GM12878 (cell line): ENCODE measurements at regions not wholly inside any gene's neighbourhood (a gene's known extent, or its start where the extent isn't known, plus 50 kb on each side); places are given as distances from the start of the nearest gene placed in this dataset.

Source experiments
- ATAC-seq: fragments of 200-7000 bp; cut with Tn5 transposase; 3 replicates; pipeline ENCODE4 v1.9.1; 2020; ENCODE audit warnings: mild to moderate bottlenecking, moderate library complexity
- BruUV-seq: library from RNA; stranded (reverse); fragments of 400-500 nt; replicated peaks from 2 replicates; lab custom pipeline; 2021; lab: Mats Ljungman, UMichigan
- CTCF ChIA-PET: fragments of 300-600 bp; sonication (Branson Sonifier 250); formaldehyde crosslinking; extraction: SDS; loops from one replicate; lab custom pipeline; 2021; ENCODE audit warnings: inconsistent platforms; lab: Yijun Ruan, JAX
- POLR2A ChIA-PET: fragments of 350-600 bp; formaldehyde crosslinking; extraction: SDS; loops from one replicate; lab custom pipeline; 2021; ENCODE audit warnings: inconsistent platforms; lab: Charles Lee
- RAD21 ChIA-PET: fragments of 300-600 bp; sonication (Branson Sonifier 250); formaldehyde crosslinking; loops from one replicate; lab custom pipeline; 2023; ENCODE audit warnings: antibody characterized with exemption; ENCODE audit not compliant: unreplicated experiment; lab: Charles Lee
- SMC1A ChIA-PET: fragments of 300-600 bp; sonication (Branson Sonifier 250); formaldehyde crosslinking; loops from one replicate; lab custom pipeline; 2023; ENCODE audit not compliant: unreplicated experiment, uncharacterized antibody; lab: Charles Lee
- DNase-seq: peaks from one replicate; pipeline ENCODE4 v3.0.0-alpha.2; 2011; ENCODE audit warnings: low read depth, low spot score
- FAIRE-seq: peaks from 3 replicates; lab custom pipeline; 2011; peaks lifted over from hg19 to GRCh38; lab: Jason Lieb, UNC
- H2AFZ ChIP-seq: 2 replicates; pipeline ENCODE4 v1.6.0; 2011; ENCODE audit warnings: low read depth, low read length, control low read depth; ENCODE audit not compliant: control insufficient read depth
- H3K27ac ChIP-seq: 2 replicates; pipeline ENCODE4 v1.5.1; 2011; ENCODE audit warnings: control low read depth; ENCODE audit not compliant: control insufficient read depth, insufficient read depth
- H3K27me3 ChIP-seq, 2 experiments: replicated peaks in 1 of 2; 2 replicates each; pipeline versions ENCODE4 v1.6.0 to v1.6.1; 2011; ENCODE audit warnings: low read length in 1 of 2; ENCODE audit not compliant: control insufficient read depth in 2 of 2, insufficient read depth in 2 of 2
- H3K36me3 ChIP-seq, 2 experiments: 2 replicates each; pipeline ENCODE4 v1.5.1; 2011; ENCODE audit warnings: low read length in 1 of 2; ENCODE audit not compliant: control insufficient read depth in 2 of 2, insufficient read depth in 2 of 2
- H3K4me1 ChIP-seq: 2 replicates; pipeline ENCODE4 v1.6.1; 2011; ENCODE audit warnings: mild to moderate bottlenecking, low read length, moderate library complexity, mixed read lengths; ENCODE audit not compliant: control insufficient read depth, insufficient read depth
- H3K4me2 ChIP-seq: 2 replicates; pipeline ENCODE4 v1.6.0; 2011; ENCODE audit warnings: control low read depth; ENCODE audit not compliant: control insufficient read depth, insufficient read depth
- H3K4me3 ChIP-seq: fragments of 200-600 bp; sonication (generic); 2 replicates; pipeline ENCODE4 v1.5.1; 2016
- H3K79me2 ChIP-seq: 2 replicates; pipeline ENCODE4 v1.6.0; 2011; ENCODE audit warnings: low read length; ENCODE audit not compliant: control insufficient read depth, insufficient read depth
- H3K9ac ChIP-seq: 2 replicates; pipeline ENCODE4 v1.8.0; 2011; ENCODE audit warnings: low read length, control low read depth, mixed read lengths; ENCODE audit not compliant: control insufficient read depth, insufficient read depth
- H3K9me3 ChIP-seq: replicated peaks from 3 replicates; pipeline ENCODE4 v1.5.1; 2011; ENCODE audit warnings: mild to moderate bottlenecking, low read length; ENCODE audit not compliant: control insufficient read depth, insufficient read depth
- H4K20me1 ChIP-seq: 2 replicates; pipeline ENCODE4 v1.6.0; 2011; ENCODE audit not compliant: control insufficient read depth, insufficient read depth
- BCL11A ChIP-seq: IDR thresholded peaks from 2 replicates; pipeline ENCODE4 v1.6.1; 2011; ENCODE audit warnings: low read depth, low read length
- E2F4 ChIP-seq: IDR thresholded peaks from 2 replicates; pipeline ENCODE4 v1.6.1; 2012; ENCODE audit warnings: low read depth, low read length, improper control_type of control experiment
- FOXM1 ChIP-seq: IDR thresholded peaks from 2 replicates; pipeline ENCODE4 v1.6.1; 2012; ENCODE audit warnings: low read depth, mild to moderate bottlenecking, inconsistent platforms, low read length, moderate library complexity
- HDGF ChIP-seq: fragments of 450-650 bp; IDR thresholded peaks from 2 replicates; pipeline ENCODE4 v1.6.1; 2016; ENCODE audit warnings: antibody characterized with exemption
- MXI1 ChIP-seq: fragments of 150-350 bp; IDR thresholded peaks from 2 replicates; pipeline ENCODE4 v1.6.1; 2011; ENCODE audit warnings: low read depth, mild to moderate bottlenecking, inconsistent platforms, low read length, improper control_type of control experiment
- NRF1 ChIP-seq: conservative IDR thresholded peaks from 2 replicates; pipeline ENCODE4 v1.6.1; 2011; ENCODE audit warnings: mild to moderate bottlenecking, low read depth, low read length, improper control_type of control experiment
- POLR2AphosphoS5 ChIP-seq: IDR thresholded peaks from 2 replicates; pipeline ENCODE4 v1.6.1; 2011; ENCODE audit warnings: mild to moderate bottlenecking, low read length, inconsistent platforms
- SIN3A ChIP-seq: IDR thresholded peaks from 2 replicates; pipeline ENCODE4 v1.6.1; 2012; ENCODE audit warnings: low read depth, low read length, improper control_type of control experiment
- TAF1 ChIP-seq: IDR thresholded peaks from 2 replicates; pipeline ENCODE4 v1.6.1; 2011; ENCODE audit warnings: mild to moderate bottlenecking, low read depth, low read length, borderline replicate concordance
- TCF7 ChIP-seq: IDR thresholded peaks from 2 replicates; pipeline ENCODE4 v1.6.1; 2014; ENCODE audit warnings: antibody characterized with exemption, borderline replicate concordance
- ZBTB40 ChIP-seq: fragments of 450-650 bp; IDR thresholded peaks from 2 replicates; pipeline ENCODE4 v1.6.1; 2016; ENCODE audit warnings: mild to moderate bottlenecking, moderate library complexity, borderline replicate concordance
- ZNF24 ChIP-seq: fragments of 450-650 bp; IDR thresholded peaks from 2 replicates; pipeline ENCODE4 v1.6.1; 2017; ENCODE audit warnings: antibody characterized with exemption, mild to moderate bottlenecking
- ZNF622 ChIP-seq: fragments of 450-650 bp; IDR thresholded peaks from 2 replicates; pipeline ENCODE4 v1.6.1; 2017; ENCODE audit warnings: mild to moderate bottlenecking, inconsistent platforms
- WGBS: methylation state at CpG from one replicate; pipeline ENCODE4 v1.1.6; 2016; ENCODE audit warnings: low lambda C conversion rate; ENCODE audit not compliant: insufficient replicate concordance, insufficient coverage; ENCODE audit errors: missing lambda C conversion rate; 5-methylcytosine and 5-hydroxymethylcytosine counted together
- in situ Hi-C: fragments of 300-500 bp; cut with MboI; formaldehyde crosslinking; loops from 9 replicates; pipeline ENCODE4 v1.14.3; 2018; ENCODE audit warnings: mixed read lengths
- intact Hi-C: fragments of 100-400 bp; cut with micrococcal nuclease; formaldehyde crosslinking; loops from one replicate; pipeline ENCODE4 v1.14.2; 2022; ENCODE audit not compliant: unreplicated experiment

- TF ChIP-seq TCF7, result no peak
- no peak for TF ChIP-seq NRF1
- TF ChIP-seq ZNF622, result no peak
- no peak for TF ChIP-seq TAF1
- no peak for TF ChIP-seq POLR2AphosphoS5
- no peak for TF ChIP-seq FOXM1
- no peak for TF ChIP-seq ZNF24
These were observed 189.7 kb upstream of the GBE1 start (continued) for GRCh38 chr3:81951106-81951505.

- Histone ChIP-seq H3K27ac (no peak overlapping the region), H2AFZ (no peak overlapping the region), H4K20me1 (no peaks in the 10 kb centered on the region), H3K4me1 (no peaks in the 10 kb centered on the region), H3K9me3 (no peaks in the 10 kb centered on the region; the same call in 1 of the 3 replicates), H3K4me3 (no peak overlapping the region), H3K36me3 (no peaks in the 10 kb centered on the region), H3K9ac (no peak overlapping the region), H3K4me2 (no peak overlapping the region), H3K27me3 (no peaks in the 10 kb centered on the region), H3K79me2 (no peaks in the 10 kb centered on the region)
- FAIRE-seq, result no peak
- ChIA-PET POLR2A (no interaction called here), SMC1A (no interaction called here), RAD21 (no interaction called here), CTCF (interaction anchor here (0.9 kb wide), 1 partner anchor 38 kb away, joined by 3 read pairs; no protein-coding TSS in a partner anchor)
- no TSS peak for BruUV-seq
- intact Hi-C loops, result no loop called here
- peak; percentile 54 for ATAC-seq
- in situ Hi-C loops, result no loop called here
- 100% methylated on average over 1 of the region's 1 CpG for WGBS
- DNase-seq, result no peak
- TF ChIP-seq MXI1 (no peak), SIN3A (no peak), E2F4 (no peak), BCL11A (no peak), ZBTB40 (no peak), HDGF (no peak)
These were observed 185.9 kb upstream of the GBE1 start for GRCh38 chr3:81947359-81947758.
